ENCODE measurements at regions not wholly inside any gene's neighbourhood (a gene's known extent, or its start where the extent isn't known, plus 50 kb on each side); places are given as distances from the start of the nearest gene placed in this dataset.

DNA sequence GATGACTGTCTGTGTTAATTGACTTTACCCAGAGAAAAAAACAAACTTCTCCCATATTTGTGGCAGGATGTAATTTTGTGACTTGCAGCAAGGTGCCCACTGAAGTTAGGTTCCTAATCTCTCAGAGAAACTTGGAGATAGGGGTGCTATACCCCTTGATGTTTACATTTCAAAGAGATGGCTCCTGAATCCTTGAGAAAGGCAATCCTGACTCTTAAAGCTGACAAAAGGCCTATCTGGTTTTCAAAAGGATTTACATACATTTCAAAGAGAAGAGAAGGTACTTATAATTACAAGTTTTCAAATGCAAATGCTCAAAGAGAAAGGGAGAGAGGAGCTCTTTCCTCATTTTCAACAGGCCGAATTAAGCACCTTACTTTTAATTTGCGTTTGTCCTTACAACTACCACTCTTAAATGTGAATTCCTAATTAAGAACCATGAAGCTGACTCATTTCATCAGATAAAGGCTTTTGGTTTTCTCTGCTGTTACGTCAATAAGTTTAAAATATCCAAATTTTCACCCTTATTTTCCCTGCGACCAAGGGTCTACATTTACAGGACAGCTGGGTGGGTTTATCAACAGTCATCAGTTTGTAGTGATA, 711.8 kb upstream of the MAP3K7 start:
- TF ChIP-seq EZH2 (IDR thresholded peaks at IDR 0.05; ENCODE audit: borderline replicate concordance, low read depth, low read length, poor library complexity, severe bottlenecking): no peak
- TF ChIP-seq, protein P1, sequence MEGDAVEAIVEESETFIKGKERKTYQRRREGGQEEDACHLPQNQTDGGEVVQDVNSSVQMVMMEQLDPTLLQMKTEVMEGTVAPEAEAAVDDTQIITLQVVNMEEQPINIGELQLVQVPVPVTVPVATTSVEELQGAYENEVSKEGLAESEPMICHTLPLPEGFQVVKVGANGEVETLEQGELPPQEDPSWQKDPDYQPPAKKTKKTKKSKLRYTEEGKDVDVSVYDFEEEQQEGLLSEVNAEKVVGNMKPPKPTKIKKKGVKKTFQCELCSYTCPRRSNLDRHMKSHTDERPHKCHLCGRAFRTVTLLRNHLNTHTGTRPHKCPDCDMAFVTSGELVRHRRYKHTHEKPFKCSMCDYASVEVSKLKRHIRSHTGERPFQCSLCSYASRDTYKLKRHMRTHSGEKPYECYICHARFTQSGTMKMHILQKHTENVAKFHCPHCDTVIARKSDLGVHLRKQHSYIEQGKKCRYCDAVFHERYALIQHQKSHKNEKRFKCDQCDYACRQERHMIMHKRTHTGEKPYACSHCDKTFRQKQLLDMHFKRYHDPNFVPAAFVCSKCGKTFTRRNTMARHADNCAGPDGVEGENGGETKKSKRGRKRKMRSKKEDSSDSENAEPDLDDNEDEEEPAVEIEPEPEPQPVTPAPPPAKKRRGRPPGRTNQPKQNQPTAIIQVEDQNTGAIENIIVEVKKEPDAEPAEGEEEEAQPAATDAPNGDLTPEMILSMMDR (conservative IDR thresholded peaks at IDR 0.05; ENCODE audit: low read depth, low read length): no peak

Measured in A673 (cell line).